Liver (tissue), 8 donors: ENCODE measurements at regions not wholly inside any gene's neighbourhood (a gene's known extent, or its start where the extent isn't known, plus 50 kb on each side); places are given as distances from the start of the nearest gene placed in this dataset.

Experiments
- DNase-seq: peaks from one replicate; pipeline ENCODE4 v3.0.0-alpha.2; 2017; ENCODE audit warnings: low spot score
- H3K27ac ChIP-seq, 2 donors: one replicate each; pipeline ENCODE4 v1.7.0; 2013; ENCODE audit warnings: inconsistent platforms in 2 of 2, low read length in 2 of 2, control low read depth in 1 of 2, low read depth in 1 of 2, mild to moderate bottlenecking in 1 of 2
- H3K27me3 ChIP-seq, 4 donors: one replicate each; pipeline versions ENCODE4 v1.6.1 to v1.7.0; 2013; ENCODE audit warnings: low read length in 3 of 4, inconsistent platforms in 1 of 4, mild to moderate bottlenecking in 1 of 4, moderate library complexity in 1 of 4; ENCODE audit not compliant: control insufficient read depth in 4 of 4, insufficient read depth in 4 of 4
- H3K36me3 ChIP-seq, 4 donors: one replicate each; pipeline versions ENCODE4 v1.6.1 to v1.7.0; 2013; ENCODE audit warnings: low read length in 3 of 4, mild to moderate bottlenecking in 3 of 4, low read depth in 1 of 4, moderate library complexity in 1 of 4; ENCODE audit not compliant: control insufficient read depth in 4 of 4, insufficient read depth in 3 of 4
- H3K4me1 ChIP-seq, 4 donors: one replicate each; pipeline versions ENCODE4 v1.6.1 to v1.7.0; 2013; ENCODE audit warnings: low read length in 3 of 4, mild to moderate bottlenecking in 3 of 4, moderate library complexity in 1 of 4; ENCODE audit not compliant: control insufficient read depth in 4 of 4, insufficient read depth in 4 of 4
- H3K4me3 ChIP-seq, 3 donors: one replicate each; pipeline versions ENCODE4 v1.6.1 to v1.7.0; 2013; ENCODE audit warnings: low read length in 3 of 3, control low read depth in 1 of 3, low read depth in 1 of 3, mild to moderate bottlenecking in 1 of 3
- H3K9ac ChIP-seq, 2 donors: one replicate each; pipeline ENCODE4 v1.7.0; 2013; ENCODE audit warnings: low read length in 2 of 2, mild to moderate bottlenecking in 2 of 2, moderate library complexity in 2 of 2, control low read depth in 1 of 2, low read depth in 1 of 2
- H3K9me3 ChIP-seq, 4 donors: one replicate each; pipeline versions ENCODE4 v1.6.1 to v1.7.0; 2013; ENCODE audit warnings: low read length in 3 of 4; ENCODE audit not compliant: control insufficient read depth in 4 of 4
- CTCF ChIP-seq: fragments of 150-350 bp; IDR thresholded peaks from 2 replicates; pipeline ENCODE4 v1.5.1; 2017; ENCODE audit warnings: improper control_type of control experiment, low read depth, low read length; ENCODE audit not compliant: missing input control
- EGR1 ChIP-seq, 2 donors: IDR thresholded peaks; 2 replicates each; pipeline ENCODE4 v1.6.1; 2016 to 2018; ENCODE audit warnings: antibody characterized with exemption in 2 of 2, low read depth in 2 of 2
- FOXA1 ChIP-seq: IDR thresholded peaks from 2 replicates; pipeline ENCODE4 v1.6.1; 2016; ENCODE audit warnings: antibody characterized with exemption
- GABPA ChIP-seq, 2 donors: IDR thresholded peaks in 1 of 2; conservative IDR thresholded peaks in 1 of 2; 2 replicates each; pipeline ENCODE4 v1.6.1; 2016; ENCODE audit warnings: antibody characterized with exemption in 2 of 2, mild to moderate bottlenecking in 1 of 2, moderate library complexity in 1 of 2
- HNF4A ChIP-seq, 2 donors: conservative IDR thresholded peaks; 2 replicates each; pipeline ENCODE4 v1.6.1; 2016; ENCODE audit warnings: antibody characterized with exemption in 2 of 2, mild to moderate bottlenecking in 2 of 2
- JUND ChIP-seq, 2 donors: IDR thresholded peaks; 2 replicates each; pipeline ENCODE4 v1.6.1; 2016; ENCODE audit warnings: antibody characterized with exemption in 2 of 2
- MAX ChIP-seq: IDR thresholded peaks from 2 replicates; pipeline ENCODE4 v1.6.1; 2016; ENCODE audit warnings: antibody characterized with exemption
- NR2F2 ChIP-seq: IDR thresholded peaks from 2 replicates; pipeline ENCODE4 v1.6.1; 2016; ENCODE audit warnings: antibody characterized with exemption
- RAD21 ChIP-seq, 2 donors: IDR thresholded peaks; 2 replicates each; pipeline ENCODE4 v1.6.1; 2016; ENCODE audit warnings: antibody characterized with exemption in 2 of 2, mild to moderate bottlenecking in 2 of 2
- RXRA ChIP-seq, 2 donors: IDR thresholded peaks; 2 replicates each; pipeline ENCODE4 v1.6.1; 2017 to 2018; ENCODE audit warnings: antibody characterized with exemption in 2 of 2, mild to moderate bottlenecking in 1 of 2
- TAF1 ChIP-seq: conservative IDR thresholded peaks from 2 replicates; pipeline ENCODE4 v1.6.1; 2016; ENCODE audit warnings: antibody characterized with exemption, mild to moderate bottlenecking
- YY1 ChIP-seq: IDR thresholded peaks from 2 replicates; pipeline ENCODE4 v1.6.1; 2016; ENCODE audit warnings: antibody characterized with exemption, mild to moderate bottlenecking
- ZBTB33 ChIP-seq: IDR thresholded peaks from 2 replicates; pipeline ENCODE4 v1.6.1; 2016; ENCODE audit warnings: antibody characterized with exemption
- WGBS: extraction: QIAGEN DNeasy Blood & Tissue Kit; methylation state at CpG from one replicate; pipeline ENCODE4 v1.1.7; 2013; 5-methylcytosine and 5-hydroxymethylcytosine counted together
- TF ChIP-seq, protein P1 (sequence below): IDR thresholded peaks from 2 replicates; pipeline ENCODE4 v1.6.1; 2016; ENCODE audit warnings: antibody characterized with exemption
- TF ChIP-seq, protein P2 (sequence below): IDR thresholded peaks from 2 replicates; pipeline ENCODE4 v1.6.1; 2016; ENCODE audit warnings: antibody characterized with exemption, mild to moderate bottlenecking
- donor health status: healthy.
- donor health status: healthy.
- donor health status: healthy.
- donor health status: healthy.
- donor health status: healthy.

DNA sequence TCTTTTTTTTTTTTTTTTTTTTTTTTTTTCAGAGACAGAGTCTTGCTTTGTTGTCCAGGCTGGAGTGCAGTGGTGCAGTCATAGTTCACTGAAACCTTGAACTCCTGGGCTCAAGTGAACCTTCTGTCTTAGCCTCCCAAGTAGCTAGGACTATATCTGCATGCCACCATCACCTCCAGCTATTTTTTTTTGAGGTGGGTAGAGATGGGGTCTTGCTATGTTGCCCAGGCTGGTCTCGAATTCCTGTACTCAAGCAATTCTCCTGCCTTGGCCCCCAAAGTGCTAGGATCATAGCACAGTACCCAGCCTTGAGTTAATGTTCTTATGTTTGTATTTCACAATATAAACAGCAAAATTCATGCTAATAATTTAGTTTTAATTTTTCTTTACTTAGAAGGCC, 62.9 kb upstream of the IGFBP2 start:
- Histone ChIP-seq H3K4me3 (no peak overlapping the region), H3K27me3 (no peaks in the 10 kb centered on the region), H3K4me1 (peaks cover 5 to 33% (median 10%) of the 10 kb centered on the region in 4 donors), H3K9me3 (no peaks in the 10 kb centered on the region), H3K36me3 (no peaks in the 10 kb centered on the region), H3K27ac (no peak overlapping the region), H3K9ac (no peak overlapping the region)
- 88% methylated on average over 1 of the region's 1 CpG for WGBS
- no peak for TF ChIP-seq HNF4A (conservative IDR thresholded peaks at IDR 0.05)
- TF ChIP-seq EGR1 (IDR thresholded peaks at IDR 0.05; ENCODE audit: low read depth in 2 of 2) = no peak
- no peak for TF ChIP-seq MAX
- TF ChIP-seq, protein P1, sequence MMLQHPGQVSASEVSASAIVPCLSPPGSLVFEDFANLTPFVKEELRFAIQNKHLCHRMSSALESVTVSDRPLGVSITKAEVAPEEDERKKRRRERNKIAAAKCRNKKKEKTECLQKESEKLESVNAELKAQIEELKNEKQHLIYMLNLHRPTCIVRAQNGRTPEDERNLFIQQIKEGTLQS = no peak
- TF ChIP-seq ZBTB33 = no peak
- no peak for TF ChIP-seq NR2F2
- no peak for TF ChIP-seq YY1
- TF ChIP-seq CTCF = no peak
- TF ChIP-seq, protein P2, sequence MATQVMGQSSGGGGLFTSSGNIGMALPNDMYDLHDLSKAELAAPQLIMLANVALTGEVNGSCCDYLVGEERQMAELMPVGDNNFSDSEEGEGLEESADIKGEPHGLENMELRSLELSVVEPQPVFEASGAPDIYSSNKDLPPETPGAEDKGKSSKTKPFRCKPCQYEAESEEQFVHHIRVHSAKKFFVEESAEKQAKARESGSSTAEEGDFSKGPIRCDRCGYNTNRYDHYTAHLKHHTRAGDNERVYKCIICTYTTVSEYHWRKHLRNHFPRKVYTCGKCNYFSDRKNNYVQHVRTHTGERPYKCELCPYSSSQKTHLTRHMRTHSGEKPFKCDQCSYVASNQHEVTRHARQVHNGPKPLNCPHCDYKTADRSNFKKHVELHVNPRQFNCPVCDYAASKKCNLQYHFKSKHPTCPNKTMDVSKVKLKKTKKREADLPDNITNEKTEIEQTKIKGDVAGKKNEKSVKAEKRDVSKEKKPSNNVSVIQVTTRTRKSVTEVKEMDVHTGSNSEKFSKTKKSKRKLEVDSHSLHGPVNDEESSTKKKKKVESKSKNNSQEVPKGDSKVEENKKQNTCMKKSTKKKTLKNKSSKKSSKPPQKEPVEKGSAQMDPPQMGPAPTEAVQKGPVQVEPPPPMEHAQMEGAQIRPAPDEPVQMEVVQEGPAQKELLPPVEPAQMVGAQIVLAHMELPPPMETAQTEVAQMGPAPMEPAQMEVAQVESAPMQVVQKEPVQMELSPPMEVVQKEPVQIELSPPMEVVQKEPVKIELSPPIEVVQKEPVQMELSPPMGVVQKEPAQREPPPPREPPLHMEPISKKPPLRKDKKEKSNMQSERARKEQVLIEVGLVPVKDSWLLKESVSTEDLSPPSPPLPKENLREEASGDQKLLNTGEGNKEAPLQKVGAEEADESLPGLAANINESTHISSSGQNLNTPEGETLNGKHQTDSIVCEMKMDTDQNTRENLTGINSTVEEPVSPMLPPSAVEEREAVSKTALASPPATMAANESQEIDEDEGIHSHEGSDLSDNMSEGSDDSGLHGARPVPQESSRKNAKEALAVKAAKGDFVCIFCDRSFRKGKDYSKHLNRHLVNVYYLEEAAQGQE = no peak
- no peak for DNase-seq

GRCh38 chr2:216571178-216571908, 61.9 kb upstream of the IGFBP2 start:
- Histone ChIP-seq H3K27me3 (no peaks in the 10 kb centered on the region), H3K4me3 (no peak overlapping the region), H3K27ac (peak overlapping the region; percentile 91 to 94), H3K9me3 (no peaks in the 10 kb centered on the region), H3K4me1 (peaks cover 5 to 33% (median 10%) of the 10 kb centered on the region in 4 donors), H3K9ac (no peak overlapping the region), H3K36me3 (no peaks in the 10 kb centered on the region)
- WGBS = 57% methylated on average over 3 of the region's 3 CpGs
- DNase-seq = no peak
- TF ChIP-seq YY1 = peak; percentile 68
- TF ChIP-seq FOXA1 = peak; percentile 92
- TF ChIP-seq EGR1 (IDR thresholded peaks at IDR 0.05; ENCODE audit: low read depth in 2 of 2) = peak in 1 of 2 donors; percentile 80
- peak; percentile 95 to 97 for TF ChIP-seq RXRA (IDR thresholded peaks at IDR 0.05)
- no peak for TF ChIP-seq ZBTB33
- peak; percentile 86 to 94 for TF ChIP-seq HNF4A (conservative IDR thresholded peaks at IDR 0.05)
- TF ChIP-seq MAX = peak; percentile 59
- TF ChIP-seq, protein P2 = peak; percentile 83
- TF ChIP-seq TAF1 = no peak
- no peak for TF ChIP-seq NR2F2
- TF ChIP-seq RAD21 (IDR thresholded peaks at IDR 0.05) = peak; percentile 48 to 65
- peak in 1 of 2 donors; percentile 86 for TF ChIP-seq JUND (IDR thresholded peaks at IDR 0.05)
- peak in 1 of 2 donors; percentile 16 for TF ChIP-seq GABPA (IDR thresholded peaks at IDR 0.05 in 1 of 2, conservative IDR thresholded peaks at IDR 0.05 in 1 of 2)
